GM12878 (cell line): ENCODE measurements at regions not wholly inside any gene's neighbourhood (a gene's known extent, or its start where the extent isn't known, plus 50 kb on each side); places are given as distances from the start of the nearest gene placed in this dataset.
A peak's percentile ranks its signal among the peaks of the same experiment; 100 is the strongest.

Experiments
- ATAC-seq: fragments of 200-7000 bp; cut with Tn5 transposase; 3 replicates; pipeline ENCODE4 v1.9.1; 2020; ENCODE audit warnings: mild to moderate bottlenecking, moderate library complexity
- BruUV-seq: library from RNA; stranded (reverse); fragments of 400-500 nt; replicated peaks from 2 replicates; lab custom pipeline; 2021; lab: Mats Ljungman, UMichigan
- CTCF ChIA-PET: fragments of 300-600 bp; sonication (Branson Sonifier 250); formaldehyde crosslinking; extraction: SDS; loops from one replicate; lab custom pipeline; 2021; ENCODE audit warnings: inconsistent platforms; lab: Yijun Ruan, JAX
- POLR2A ChIA-PET: fragments of 350-600 bp; formaldehyde crosslinking; extraction: SDS; loops from one replicate; lab custom pipeline; 2021; ENCODE audit warnings: inconsistent platforms; lab: Charles Lee
- RAD21 ChIA-PET: fragments of 300-600 bp; sonication (Branson Sonifier 250); formaldehyde crosslinking; loops from one replicate; lab custom pipeline; 2023; ENCODE audit warnings: antibody characterized with exemption; ENCODE audit not compliant: unreplicated experiment; lab: Charles Lee
- SMC1A ChIA-PET: fragments of 300-600 bp; sonication (Branson Sonifier 250); formaldehyde crosslinking; loops from one replicate; lab custom pipeline; 2023; ENCODE audit not compliant: unreplicated experiment, uncharacterized antibody; lab: Charles Lee
- DNase-seq: peaks from one replicate; pipeline ENCODE4 v3.0.0-alpha.2; 2011; ENCODE audit warnings: low read depth, low spot score
- FAIRE-seq: peaks from 3 replicates; lab custom pipeline; 2011; peaks lifted over from hg19 to GRCh38; lab: Jason Lieb, UNC
- H2AFZ ChIP-seq: 2 replicates; pipeline ENCODE4 v1.6.0; 2011; ENCODE audit warnings: low read depth, low read length, control low read depth; ENCODE audit not compliant: control insufficient read depth
- H3K27ac ChIP-seq: 2 replicates; pipeline ENCODE4 v1.5.1; 2011; ENCODE audit warnings: control low read depth; ENCODE audit not compliant: control insufficient read depth, insufficient read depth
- H3K27me3 ChIP-seq, 2 experiments: replicated peaks in 1 of 2; 2 replicates each; pipeline versions ENCODE4 v1.6.0 to v1.6.1; 2011; ENCODE audit warnings: low read length in 1 of 2; ENCODE audit not compliant: control insufficient read depth in 2 of 2, insufficient read depth in 2 of 2
- H3K36me3 ChIP-seq, 2 experiments: 2 replicates each; pipeline ENCODE4 v1.5.1; 2011; ENCODE audit warnings: low read length in 1 of 2; ENCODE audit not compliant: control insufficient read depth in 2 of 2, insufficient read depth in 2 of 2
- H3K4me1 ChIP-seq: 2 replicates; pipeline ENCODE4 v1.6.1; 2011; ENCODE audit warnings: mild to moderate bottlenecking, low read length, moderate library complexity, mixed read lengths; ENCODE audit not compliant: control insufficient read depth, insufficient read depth
- H3K4me2 ChIP-seq: 2 replicates; pipeline ENCODE4 v1.6.0; 2011; ENCODE audit warnings: control low read depth; ENCODE audit not compliant: control insufficient read depth, insufficient read depth
- H3K4me3 ChIP-seq: fragments of 200-600 bp; sonication (generic); 2 replicates; pipeline ENCODE4 v1.5.1; 2016
- H3K79me2 ChIP-seq: 2 replicates; pipeline ENCODE4 v1.6.0; 2011; ENCODE audit warnings: low read length; ENCODE audit not compliant: control insufficient read depth, insufficient read depth
- H3K9ac ChIP-seq: 2 replicates; pipeline ENCODE4 v1.8.0; 2011; ENCODE audit warnings: low read length, control low read depth, mixed read lengths; ENCODE audit not compliant: control insufficient read depth, insufficient read depth
- H3K9me3 ChIP-seq: replicated peaks from 3 replicates; pipeline ENCODE4 v1.5.1; 2011; ENCODE audit warnings: mild to moderate bottlenecking, low read length; ENCODE audit not compliant: control insufficient read depth, insufficient read depth
- H4K20me1 ChIP-seq: 2 replicates; pipeline ENCODE4 v1.6.0; 2011; ENCODE audit not compliant: control insufficient read depth, insufficient read depth
- CHD2 ChIP-seq: IDR thresholded peaks from 2 replicates; pipeline ENCODE4 v1.6.1; 2011; ENCODE audit warnings: low read depth, low read length, improper control_type of control experiment, borderline replicate concordance
- CREB1 ChIP-seq: IDR thresholded peaks from 2 replicates; pipeline ENCODE4 v1.6.1; 2012; ENCODE audit warnings: low read depth, mild to moderate bottlenecking, inconsistent platforms
- MEF2B ChIP-seq: fragments of 450-650 bp; IDR thresholded peaks from 2 replicates; pipeline ENCODE4 v1.6.1; 2018; ENCODE audit warnings: mild to moderate bottlenecking, moderate library complexity; ENCODE audit not compliant: partially characterized antibody, poor library complexity, severe bottlenecking
- NFIC ChIP-seq: IDR thresholded peaks from 2 replicates; pipeline ENCODE4 v1.6.1; 2012; ENCODE audit warnings: low read depth, mild to moderate bottlenecking, inconsistent platforms, low read length, moderate library complexity
- PAX5 ChIP-seq: IDR thresholded peaks from 2 replicates; pipeline ENCODE4 v1.6.1; 2011; ENCODE audit warnings: low read depth, low read length, borderline replicate concordance
- RB1 ChIP-seq: fragments of 450-650 bp; formaldehyde crosslinking; IDR thresholded peaks from 2 replicates; pipeline ENCODE4 v1.6.1; 2017; ENCODE audit warnings: mild to moderate bottlenecking, borderline replicate concordance
- RCOR1 ChIP-seq: conservative IDR thresholded peaks from 2 replicates; pipeline ENCODE4 v1.6.1; 2012; ENCODE audit warnings: low read depth, low read length, improper control_type of control experiment
- RUNX3 ChIP-seq: IDR thresholded peaks from 2 replicates; pipeline ENCODE4 v1.6.1; 2012; ENCODE audit warnings: low read length, inconsistent platforms
- SPI1 ChIP-seq: IDR thresholded peaks from 2 replicates; pipeline ENCODE4 v1.6.1; 2011; ENCODE audit warnings: low read depth, mild to moderate bottlenecking, low read length, moderate library complexity, borderline replicate concordance; ENCODE audit not compliant: insufficient read depth
- WGBS: methylation state at CpG from one replicate; pipeline ENCODE4 v1.1.6; 2016; ENCODE audit warnings: low lambda C conversion rate; ENCODE audit not compliant: insufficient replicate concordance, insufficient coverage; ENCODE audit errors: missing lambda C conversion rate; 5-methylcytosine and 5-hydroxymethylcytosine counted together
- in situ Hi-C: fragments of 300-500 bp; cut with MboI; formaldehyde crosslinking; loops from 9 replicates; pipeline ENCODE4 v1.14.3; 2018; ENCODE audit warnings: mixed read lengths
- intact Hi-C: fragments of 100-400 bp; cut with micrococcal nuclease; formaldehyde crosslinking; loops from one replicate; pipeline ENCODE4 v1.14.2; 2022; ENCODE audit not compliant: unreplicated experiment
- TF ChIP-seq, protein P1 (sequence below): IDR thresholded peaks from 2 replicates; pipeline ENCODE4 v1.6.1; 2012; ENCODE audit warnings: low read depth, low read length, improper control_type of control experiment

DNA sequence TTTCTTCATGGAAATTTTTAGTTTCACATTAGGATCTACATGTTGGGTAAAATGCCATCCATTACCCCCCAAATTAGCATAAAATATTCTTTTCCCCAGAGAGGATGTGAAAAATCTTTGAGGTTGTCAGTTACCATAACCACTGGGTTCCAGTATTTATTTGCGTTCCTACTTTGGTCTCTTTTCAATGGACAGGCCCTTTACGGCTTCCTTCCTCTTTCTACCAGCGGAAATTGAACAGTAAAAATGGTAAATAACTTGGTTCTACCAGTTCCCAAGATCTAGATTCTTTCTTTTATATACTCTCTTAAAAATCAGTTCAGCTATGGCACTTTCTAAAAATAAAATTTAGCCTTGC lies 169.2 kb upstream of the APCDD1 start:
- FAIRE-seq: peak; percentile 62

DNA sequence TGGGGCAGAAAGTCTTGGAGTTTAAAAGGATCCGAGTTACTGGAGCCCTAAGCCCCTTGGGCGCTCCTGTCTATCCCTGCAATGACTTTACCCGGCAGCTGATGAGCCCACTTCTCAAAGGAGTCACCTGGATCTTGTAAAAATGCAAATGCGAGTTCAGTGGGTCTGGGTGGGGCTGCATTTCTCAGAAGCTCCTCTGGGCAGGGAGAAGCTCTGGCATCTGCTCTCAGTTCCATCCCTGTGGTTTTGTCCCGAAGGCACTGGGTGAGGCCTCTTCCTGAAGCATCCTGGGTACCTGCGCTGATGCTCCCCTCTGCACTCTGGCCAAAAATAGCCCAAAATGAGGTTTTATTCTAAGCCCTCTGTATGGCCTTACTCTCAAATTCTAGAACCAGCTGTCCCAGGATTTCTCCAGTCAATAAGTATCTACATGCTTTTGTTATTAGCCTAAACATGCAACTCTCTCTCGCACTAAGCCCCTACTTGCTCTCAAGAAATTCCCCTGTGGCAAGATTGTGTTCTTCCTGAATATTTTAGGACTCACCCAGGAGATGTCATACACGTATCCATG lies 167.8 kb upstream of the APCDD1 start:
- Histone ChIP-seq H3K4me2 (no peak overlapping the region), H3K4me3 (no peak overlapping the region), H3K27ac (no peak overlapping the region), H3K79me2 (no peaks in the 10 kb centered on the region), H2AFZ (no peak overlapping the region), H3K36me3 (no peaks in the 10 kb centered on the region), H3K27me3 (no peaks in the 10 kb centered on the region), H3K9me3 (no peaks in the 10 kb centered on the region; the same call in 2 of the 3 replicates), H3K9ac (no peak overlapping the region), H3K4me1 (peaks cover 11% of the 10 kb centered on the region), H4K20me1 (no peaks in the 10 kb centered on the region)
- in situ Hi-C loops: no loop called here
- ChIA-PET CTCF (no interaction called here), RAD21 (no interaction called here), SMC1A (no interaction called here), POLR2A (no interaction called here)
- WGBS: 28% methylated on average over 8 of the region's 8 CpGs
- BruUV-seq: no TSS peak
- TF ChIP-seq CREB1: no peak
- no peak for TF ChIP-seq RCOR1
- TF ChIP-seq, protein P1, sequence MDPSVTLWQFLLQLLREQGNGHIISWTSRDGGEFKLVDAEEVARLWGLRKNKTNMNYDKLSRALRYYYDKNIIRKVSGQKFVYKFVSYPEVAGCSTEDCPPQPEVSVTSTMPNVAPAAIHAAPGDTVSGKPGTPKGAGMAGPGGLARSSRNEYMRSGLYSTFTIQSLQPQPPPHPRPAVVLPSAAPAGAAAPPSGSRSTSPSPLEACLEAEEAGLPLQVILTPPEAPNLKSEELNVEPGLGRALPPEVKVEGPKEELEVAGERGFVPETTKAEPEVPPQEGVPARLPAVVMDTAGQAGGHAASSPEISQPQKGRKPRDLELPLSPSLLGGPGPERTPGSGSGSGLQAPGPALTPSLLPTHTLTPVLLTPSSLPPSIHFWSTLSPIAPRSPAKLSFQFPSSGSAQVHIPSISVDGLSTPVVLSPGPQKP: no peak
- FAIRE-seq (no peak), ATAC-seq (no peak), DNase-seq (no peak)
- intact Hi-C loops: no loop called here

More for the DNA sequence above, 169.2 kb upstream of the APCDD1 start:
- Histone ChIP-seq H3K9me3 (no peaks in the 10 kb centered on the region; the same call in 2 of the 3 replicates), H3K27me3 (no peaks in the 10 kb centered on the region), H3K27ac (no peak overlapping the region), H3K4me3 (no peak overlapping the region), H3K9ac (no peak overlapping the region), H4K20me1 (no peaks in the 10 kb centered on the region), H2AFZ (no peak overlapping the region), H3K4me1 (peaks cover 11% of the 10 kb centered on the region), H3K79me2 (no peaks in the 10 kb centered on the region), H3K36me3 (no peaks in the 10 kb centered on the region), H3K4me2 (no peak overlapping the region; the same call in 1 of the 2 replicates)
- ChIA-PET SMC1A (no interaction called here), POLR2A (no interaction called here), RAD21 (no interaction called here), CTCF (no interaction called here)
- peak; percentile 11 for DNase-seq
- no peak for ATAC-seq
- BruUV-seq: no TSS peak
- intact Hi-C loops: no loop called here
- TF ChIP-seq MEF2B (peak; percentile 17), SPI1 (peak; percentile 76), NFIC (0 out of 2 replicates have a peak, but pooled peaks have one; percentile 19), RUNX3 (peak; percentile 66), CHD2 (no peak), PAX5 (no peak), RB1 (no peak)
- 11% methylated on average over 3 of the region's 3 CpGs for WGBS
- in situ Hi-C loops: no loop called here
